Epidermal melanocyte (primary cell): ENCODE measurements at regions not wholly inside any gene's neighbourhood (a gene's known extent, or its start where the extent isn't known, plus 50 kb on each side); places are given as distances from the start of the nearest gene placed in this dataset.

ENCODE experiments used
- DNase-seq: peaks from one replicate; pipeline ENCODE4 v3.0.0; 2011; ENCODE audit warnings: low spot score; ENCODE audit not compliant: insufficient read length

GRCh38 chr9:117860849-117861248 lies 156.6 kb downstream of the TLR4 start:
- DNase-seq, result no peak

GRCh38 chr9:117864385-117865057 lies 160.3 kb downstream of the TLR4 start:
- DNase-seq, result no peak

GRCh38 chr9:117868594-117868993 lies 164.4 kb downstream of the TLR4 start:
- no peak for DNase-seq

- no peak for DNase-seq
These were observed 165.1 kb downstream of the TLR4 start for GRCh38 chr9:117869287-117869686.

- no peak for DNase-seq
These were observed 165.5 kb downstream of the TLR4 start for GRCh38 chr9:117869712-117870111.

- no peak for DNase-seq
These were observed 169.5 kb downstream of the TLR4 start for GRCh38 chr9:117873664-117874063.

GRCh38 chr9:117875886-117876285 lies 171.7 kb downstream of the TLR4 start:
- DNase-seq, result no peak

- DNase-seq, result no peak
These were observed 178.0 kb downstream of the TLR4 start for GRCh38 chr9:117882171-117882570.

GRCh38 chr9:117886616-117887015 lies 182.4 kb downstream of the TLR4 start:
- DNase-seq, result no peak

- DNase-seq, result no peak
These were observed 183.2 kb downstream of the TLR4 start for GRCh38 chr9:117887383-117887782.

- DNase-seq, result no peak
These were observed 183.7 kb downstream of the TLR4 start for GRCh38 chr9:117887941-117888340.

- DNase-seq, result no peak
These were observed 199.2 kb downstream of the TLR4 start for GRCh38 chr9:117903453-117903852.

- DNase-seq, result no peak
These were observed 202.6 kb downstream of the TLR4 start for GRCh38 chr9:117906763-117907162.

- no peak for DNase-seq
These were observed 203.2 kb downstream of the TLR4 start for GRCh38 chr9:117907420-117907819.

- no peak for DNase-seq
These were observed 212.1 kb downstream of the TLR4 start for GRCh38 chr9:117916291-117916690.

- DNase-seq, result no peak
These were observed 213.7 kb downstream of the TLR4 start for GRCh38 chr9:117917873-117918272.

GRCh38 chr9:117919538-117919937 lies 215.3 kb downstream of the TLR4 start:
- DNase-seq, result no peak

GRCh38 chr9:117926031-117926658 lies 221.9 kb downstream of the TLR4 start:
- DNase-seq, result no peak

GRCh38 chr9:117927354-117927753 lies 223.2 kb downstream of the TLR4 start:
- no peak for DNase-seq

- DNase-seq, result no peak
These were observed 225.7 kb downstream of the TLR4 start for GRCh38 chr9:117929868-117930267.

- DNase-seq, result no peak
These were observed 228.4 kb downstream of the TLR4 start for GRCh38 chr9:117932585-117932984.

- no peak for DNase-seq
These were observed 232.3 kb downstream of the TLR4 start for GRCh38 chr9:117936185-117937130.
